ENCODE measurements at regions not wholly inside any gene's neighbourhood (a gene's known extent, or its start where the extent isn't known, plus 50 kb on each side); places are given as distances from the start of the nearest gene placed in this dataset.
A peak's percentile ranks its signal among the peaks of the same experiment; 100 is the strongest.
"Not testable (repeated sequence)": the region's sequence is repeated elsewhere in the genome, so short reads cannot be mapped to it uniquely, and the experiment has no call there.

DNA sequence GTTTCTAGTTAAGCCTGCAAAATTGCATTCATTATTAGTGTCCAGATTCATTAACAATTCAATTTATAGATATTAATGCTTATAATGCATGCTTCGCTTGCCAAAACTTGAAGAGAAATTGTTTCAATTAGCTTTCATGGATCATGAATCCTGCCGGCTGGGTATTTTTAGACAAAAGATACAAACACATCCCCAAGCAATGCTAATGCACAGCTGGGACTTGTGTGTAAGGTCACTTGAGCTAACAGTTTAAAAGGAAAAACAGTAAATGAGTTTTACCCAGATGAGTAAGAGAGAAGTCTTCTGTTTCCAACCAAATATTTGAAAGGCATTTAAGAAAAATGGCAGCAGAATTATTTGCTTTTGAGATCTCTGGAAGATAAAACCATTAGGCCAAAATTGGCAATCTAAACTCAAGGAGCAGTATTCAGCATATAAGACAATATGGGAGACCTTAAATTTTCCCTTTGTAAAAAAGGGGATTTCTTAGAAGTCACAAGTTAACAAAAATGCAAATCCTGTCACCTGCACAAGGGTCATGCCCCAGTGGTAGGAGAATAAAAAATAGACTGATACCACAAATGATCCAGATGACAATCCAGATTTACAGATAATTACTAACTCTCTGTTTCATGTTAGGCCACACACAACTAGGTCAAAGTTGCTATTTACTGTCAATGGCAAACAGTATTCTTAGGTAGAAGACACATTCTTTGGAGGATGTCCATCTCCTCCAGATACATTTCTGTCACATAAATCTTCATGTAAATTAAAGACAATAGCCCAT is 418.4 kb upstream of the PMFBP1 start:
- no peak for DNase-seq

DNA sequence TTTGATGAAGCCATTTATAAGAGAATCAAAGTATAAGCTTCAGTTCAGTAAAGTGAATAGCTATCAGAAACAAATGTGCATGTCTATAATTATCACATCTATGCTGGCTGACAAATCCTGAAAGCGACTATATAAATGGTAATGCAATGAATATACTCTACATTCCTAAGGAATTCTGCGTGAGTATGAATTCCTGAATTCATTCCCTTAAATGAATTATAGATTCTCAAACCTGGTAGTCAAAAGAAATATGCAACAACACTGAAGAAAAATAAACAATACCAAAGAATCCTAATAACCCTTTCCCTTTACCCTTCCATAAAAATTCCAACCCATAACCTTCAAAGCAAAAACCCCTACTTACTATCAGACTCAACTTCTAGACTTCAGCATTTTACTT is 416.6 kb upstream of the PMFBP1 start:
- DNase-seq = no peak

DNA sequence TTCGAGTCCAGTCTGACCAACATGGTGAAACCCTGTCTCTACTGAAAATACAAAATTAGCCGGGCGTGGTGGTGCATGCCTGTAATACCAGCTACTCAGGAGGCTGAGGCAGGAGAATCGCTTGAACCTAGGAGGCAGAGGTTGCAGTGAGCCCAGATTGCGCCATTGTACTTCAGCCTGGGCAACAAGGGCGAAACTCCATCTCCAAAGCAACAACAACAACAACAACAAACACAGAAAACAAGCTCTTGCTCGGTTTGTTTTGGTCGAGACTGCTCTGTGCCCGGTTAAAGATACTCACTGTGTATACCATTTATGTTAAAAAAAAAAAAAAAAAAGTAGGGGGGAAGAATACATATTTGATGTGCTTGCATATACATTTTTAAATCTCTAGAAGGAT is 406.1 kb upstream of the PMFBP1 start:
- not testable (repeated sequence) for DNase-seq

DNA sequence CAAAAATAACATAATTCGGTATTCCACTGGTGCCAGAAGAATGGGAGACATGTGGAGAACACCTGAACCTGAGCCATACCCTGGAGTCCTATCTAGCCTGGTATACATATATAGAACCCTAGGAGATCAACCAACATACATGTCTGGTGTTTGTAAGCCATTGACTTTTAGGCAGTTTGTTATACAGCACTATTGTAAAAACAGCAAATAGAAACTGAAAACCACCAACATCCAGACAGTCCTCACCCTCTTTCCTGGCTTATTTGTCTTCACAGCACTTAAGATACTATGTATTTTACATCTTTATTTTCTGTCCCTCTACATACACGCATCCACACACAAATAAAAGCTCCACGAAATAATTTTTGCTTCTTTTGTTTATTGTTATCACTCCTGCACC is 404.2 kb upstream of the PMFBP1 start:
- DNase-seq = no peak

DNA sequence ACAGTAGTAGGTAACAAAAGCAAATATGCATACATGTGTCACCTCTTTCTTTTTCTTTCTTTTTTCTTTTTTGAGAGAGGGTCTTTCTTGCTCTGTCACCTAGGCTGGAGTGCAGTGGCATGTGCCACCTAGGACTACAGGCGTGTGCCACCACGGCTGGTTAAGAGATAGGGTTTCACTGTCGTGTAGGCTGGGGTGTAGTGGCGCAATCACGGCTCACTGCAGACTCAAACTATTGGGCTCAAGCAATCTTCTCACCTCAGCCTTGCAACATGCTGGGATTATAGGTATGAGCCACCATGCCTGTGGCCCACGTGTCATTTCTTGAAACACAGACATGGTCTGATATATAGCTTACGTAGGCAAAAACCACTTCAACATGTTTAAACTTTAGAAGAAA is 397.7 kb upstream of the PMFBP1 start:
- DNase-seq = no peak

DNA sequence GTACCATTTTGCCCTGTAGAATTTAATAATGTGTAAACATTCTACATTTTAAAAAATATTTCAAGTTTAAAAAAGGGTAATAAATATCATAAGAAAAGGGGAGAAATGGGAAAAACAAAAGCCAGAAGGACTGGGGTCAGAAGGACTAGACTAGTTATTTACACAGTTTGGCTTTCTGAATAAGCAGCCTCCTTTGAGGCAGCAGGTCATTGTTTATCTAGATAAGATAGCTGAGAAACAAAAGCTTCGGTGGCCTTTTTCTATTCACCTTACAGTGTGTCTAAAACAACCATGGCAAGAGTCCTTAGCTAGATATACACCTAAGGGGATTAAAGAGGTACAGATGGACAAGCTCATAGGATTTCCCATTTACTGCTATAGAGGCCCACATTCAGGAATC is 396.5 kb upstream of the PMFBP1 start:
- DNase-seq = no peak

DNA sequence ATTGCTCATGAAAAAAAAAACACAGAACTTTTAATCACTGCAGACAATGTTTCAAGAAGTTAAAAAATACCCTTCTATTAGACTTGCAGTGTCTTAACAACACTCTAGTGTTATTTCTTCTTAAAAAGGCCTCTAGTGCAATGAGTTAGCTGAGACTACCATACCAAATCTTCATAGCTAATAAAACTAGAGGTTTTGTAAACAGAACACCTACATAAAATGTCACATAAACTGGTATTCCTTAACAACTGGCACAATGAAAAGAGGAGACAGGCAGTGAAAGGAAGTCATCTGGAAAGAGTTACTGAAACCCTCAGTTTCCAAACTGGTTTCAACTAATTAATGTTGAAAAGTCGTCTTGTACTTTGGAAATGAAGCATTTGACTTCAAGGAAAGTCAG is 394.2 kb upstream of the PMFBP1 start:
- no peak for DNase-seq

DNA sequence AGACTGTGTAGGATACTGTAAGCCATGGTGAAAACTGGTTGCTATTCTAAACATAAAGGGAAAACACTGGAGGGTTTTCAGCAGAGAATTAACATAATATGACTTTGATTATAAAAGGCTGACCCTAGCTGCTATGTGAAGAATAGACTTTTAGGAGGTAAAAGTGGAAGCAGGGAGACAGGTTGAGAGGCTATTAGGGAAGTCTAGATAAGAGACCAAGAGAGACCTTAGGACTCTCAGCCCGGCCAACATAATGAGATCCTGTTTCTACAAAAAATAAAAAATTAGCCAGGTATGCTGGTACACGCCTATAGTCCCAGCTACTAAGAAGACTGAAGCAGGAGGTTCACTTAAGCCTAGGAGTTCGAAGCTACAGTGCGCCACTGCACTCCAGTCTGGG is 393.2 kb upstream of the PMFBP1 start:
- no peak for DNase-seq

DNA sequence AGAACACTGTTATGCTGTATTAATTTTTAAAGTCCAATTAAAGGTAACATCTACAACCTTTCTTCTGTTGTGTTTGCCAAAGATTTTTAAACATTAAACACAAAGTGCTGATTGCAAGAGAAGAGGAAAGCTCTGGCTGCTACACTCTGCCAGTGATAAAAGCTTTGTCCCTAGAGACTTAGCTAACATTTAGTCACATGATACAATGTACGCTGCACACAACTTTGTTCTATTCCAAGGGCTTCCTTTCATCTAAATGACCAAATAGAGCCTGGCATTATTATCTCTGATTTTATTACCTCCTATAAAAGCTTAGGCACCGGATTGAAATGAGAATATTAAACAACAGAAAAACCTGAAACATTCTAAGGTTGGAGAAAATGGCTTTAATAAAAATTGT is 388.7 kb upstream of the PMFBP1 start:
- no peak for DNase-seq

DNA sequence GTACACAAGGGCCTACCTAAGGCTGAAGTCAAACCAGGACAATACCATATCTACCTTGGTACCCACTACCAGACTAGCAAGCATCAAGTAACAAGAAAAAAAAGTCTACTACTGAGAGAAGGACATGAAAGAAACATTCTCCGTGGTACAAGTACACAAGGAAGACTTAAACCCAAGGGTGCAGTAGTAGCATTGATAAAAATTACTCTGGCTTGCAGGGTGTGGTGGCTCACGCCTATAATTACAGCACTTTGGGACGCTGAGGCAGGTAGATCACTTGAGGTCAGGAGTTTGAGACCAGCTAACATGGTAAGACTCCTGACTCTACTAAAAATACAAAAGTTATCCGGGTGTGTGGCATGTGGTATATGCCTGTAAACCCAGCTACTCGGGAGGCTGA is 386.5 kb upstream of the PMFBP1 start:
- no peak for DNase-seq

DNA sequence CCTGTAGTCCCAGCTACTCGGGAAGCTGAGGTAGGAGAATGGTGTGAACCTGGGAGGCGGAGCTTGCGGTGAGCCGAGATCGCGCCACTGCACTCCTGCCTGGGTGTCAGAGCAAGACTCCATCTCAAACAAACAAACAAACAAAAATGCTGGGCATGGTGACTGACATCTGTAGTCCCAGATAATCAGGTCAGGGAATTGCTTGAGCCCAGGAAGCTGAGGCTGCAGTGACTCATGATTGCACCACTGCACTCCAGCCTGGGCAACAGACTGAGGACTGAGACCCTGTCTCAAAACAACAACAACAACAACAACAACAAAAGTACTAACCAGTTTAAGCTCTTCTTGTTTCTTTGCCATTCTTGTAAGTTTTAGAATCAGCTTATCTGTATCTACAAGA is 383.0 kb upstream of the PMFBP1 start:
- DNase-seq = no peak

DNA sequence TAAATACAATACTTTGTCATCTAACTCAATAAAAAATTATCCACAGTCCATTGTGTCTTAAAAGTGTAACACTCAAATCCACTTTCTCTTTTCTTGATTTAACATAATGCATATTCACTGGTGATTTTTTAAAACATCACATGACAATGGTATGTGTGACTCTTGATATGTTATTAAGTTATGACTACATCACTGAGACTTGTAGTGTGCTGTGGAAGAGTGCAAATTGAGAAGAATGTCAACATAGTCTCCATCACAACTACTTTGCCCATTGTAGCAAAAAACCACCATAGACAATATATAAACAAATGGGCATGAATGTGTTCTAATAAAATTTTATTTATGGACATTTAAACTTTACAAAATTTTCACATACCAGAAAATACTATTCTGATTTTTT is 380.7 kb upstream of the PMFBP1 start:
- no peak for DNase-seq

DNA sequence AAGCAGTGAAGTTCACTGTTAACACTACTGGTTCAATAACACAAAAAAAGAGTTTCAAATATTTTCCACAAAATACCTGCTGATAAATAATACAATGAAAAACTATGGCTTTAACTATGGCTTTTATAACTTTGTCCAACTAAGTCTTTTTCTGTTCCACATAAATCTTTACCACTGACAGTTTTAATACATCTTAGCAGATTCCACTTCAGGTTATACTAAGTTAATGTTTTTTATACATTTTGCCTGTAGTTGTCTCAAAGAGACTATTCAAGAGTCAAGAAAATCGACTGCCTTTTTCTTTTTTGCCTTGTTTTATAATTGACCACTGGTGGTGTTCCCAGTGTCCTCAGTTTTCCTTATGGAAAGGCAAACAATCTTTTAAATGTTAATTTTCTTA is 379.7 kb upstream of the PMFBP1 start:
- DNase-seq = no peak

DNA sequence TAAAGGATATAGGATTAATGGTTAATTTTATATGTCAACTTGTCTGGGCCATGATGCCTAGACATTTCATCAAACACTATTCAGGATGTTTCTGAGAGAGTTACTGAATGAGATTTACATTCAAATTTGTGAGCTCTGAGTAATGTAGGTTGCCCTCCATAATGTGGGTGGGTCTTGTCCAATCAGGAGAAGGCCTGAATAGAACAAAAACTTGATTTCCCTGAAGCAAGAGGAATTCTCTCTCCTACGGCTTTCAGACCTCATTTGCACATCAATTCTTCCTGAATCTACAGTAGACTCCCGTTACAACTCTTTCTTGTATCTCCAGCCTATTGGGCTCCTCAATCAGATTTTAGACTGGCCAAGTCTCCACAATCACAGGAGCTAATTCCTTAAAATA is 377.9 kb upstream of the PMFBP1 start:
- no peak for DNase-seq

DNA sequence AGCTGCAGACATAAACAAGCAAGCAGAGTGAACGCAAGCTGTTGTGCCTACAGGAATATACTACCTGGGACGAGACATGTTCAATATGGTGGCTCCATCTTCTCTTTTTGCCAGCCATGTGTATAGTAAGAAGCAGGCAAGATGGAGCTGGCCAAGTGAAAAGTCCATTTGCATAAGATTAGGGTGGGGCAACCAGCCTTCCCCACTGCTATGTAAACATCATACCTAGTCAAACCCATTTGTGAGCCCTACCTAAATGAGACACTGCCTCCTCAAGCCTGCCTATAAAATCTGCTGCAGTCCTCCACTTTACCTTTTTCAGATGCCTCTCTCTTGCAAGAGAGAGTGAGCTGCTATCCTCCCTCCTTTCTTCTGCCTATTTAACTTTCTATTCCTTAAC is 370.1 kb upstream of the PMFBP1 start:
- DNase-seq = no peak

DNA sequence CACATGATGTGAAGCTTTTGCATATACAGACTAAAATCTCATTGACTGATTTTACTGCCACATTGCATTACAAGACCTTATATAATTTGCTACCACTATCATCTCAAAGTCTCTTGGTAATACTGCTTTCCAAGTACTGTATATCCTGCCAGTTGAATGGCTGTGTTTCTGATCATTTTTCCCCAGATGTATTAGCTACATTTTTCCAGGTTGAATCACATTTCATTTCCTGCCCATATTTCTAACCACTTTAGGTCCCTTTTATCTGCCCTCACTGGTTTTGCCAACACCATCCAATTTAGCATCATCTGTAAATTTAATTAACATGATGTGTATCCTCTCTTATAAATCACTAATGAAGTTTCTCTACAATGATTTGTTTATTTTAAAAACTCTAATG is 365.7 kb upstream of the PMFBP1 start:
- DNase-seq = peak; percentile 72

DNA sequence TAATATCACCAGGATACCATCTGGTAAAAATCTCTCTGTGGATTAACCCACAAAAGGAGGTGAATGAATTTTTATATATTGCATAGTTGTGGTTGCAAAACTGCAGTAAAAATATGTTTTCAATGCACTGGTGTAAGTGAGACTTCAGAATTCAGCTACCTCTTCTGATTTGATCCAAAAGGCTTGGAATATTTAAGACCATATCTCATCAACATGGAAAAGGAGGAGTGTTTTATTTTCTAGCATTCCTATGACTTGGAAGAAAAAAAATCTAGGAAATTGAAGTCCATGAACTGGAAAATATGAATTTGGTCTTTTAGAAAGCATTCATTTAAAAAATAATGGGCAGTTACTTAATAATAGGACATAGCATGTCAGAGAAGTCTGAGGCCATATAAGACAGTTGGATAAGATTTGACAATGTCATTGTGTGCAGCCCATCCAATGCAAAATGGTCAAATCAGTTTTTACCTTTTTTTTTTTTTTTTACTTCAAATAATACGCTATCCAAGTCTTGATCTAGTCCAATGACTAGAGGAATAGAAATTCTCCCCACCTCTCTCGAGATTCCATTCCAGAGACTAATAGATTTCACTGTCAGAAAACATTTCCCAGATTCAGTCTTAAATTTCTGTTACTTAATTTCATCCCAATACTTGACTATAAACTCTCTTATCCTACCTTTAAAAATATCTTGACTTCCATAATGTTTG is 364.9 kb upstream of the PMFBP1 start:
- DNase-seq = no peak

DNA sequence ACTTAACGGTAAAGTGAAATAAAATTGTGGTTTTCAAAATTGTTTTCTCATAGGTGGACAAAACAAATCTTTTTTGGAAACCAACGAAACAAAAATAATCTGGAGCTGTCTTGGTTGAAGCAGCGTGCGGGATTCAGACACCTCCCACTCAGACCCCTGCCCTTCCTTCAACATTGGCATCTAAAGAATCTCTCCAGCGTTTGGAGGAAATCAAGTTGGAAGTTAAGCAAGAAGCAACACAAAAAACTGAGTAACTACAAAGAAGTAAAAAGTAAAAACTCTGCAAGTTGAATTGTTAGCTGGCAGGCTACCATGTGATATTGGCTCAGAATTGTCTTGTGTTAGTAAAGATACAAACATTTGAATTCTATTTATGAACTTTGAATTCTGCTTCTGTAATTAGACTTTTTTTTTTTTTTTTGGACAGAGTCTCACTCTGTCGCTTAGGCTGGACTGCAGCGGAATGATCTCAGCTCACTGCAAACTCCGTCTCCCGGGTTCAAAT is 361.0 kb upstream of the PMFBP1 start:
- DNase-seq = no peak

DNA sequence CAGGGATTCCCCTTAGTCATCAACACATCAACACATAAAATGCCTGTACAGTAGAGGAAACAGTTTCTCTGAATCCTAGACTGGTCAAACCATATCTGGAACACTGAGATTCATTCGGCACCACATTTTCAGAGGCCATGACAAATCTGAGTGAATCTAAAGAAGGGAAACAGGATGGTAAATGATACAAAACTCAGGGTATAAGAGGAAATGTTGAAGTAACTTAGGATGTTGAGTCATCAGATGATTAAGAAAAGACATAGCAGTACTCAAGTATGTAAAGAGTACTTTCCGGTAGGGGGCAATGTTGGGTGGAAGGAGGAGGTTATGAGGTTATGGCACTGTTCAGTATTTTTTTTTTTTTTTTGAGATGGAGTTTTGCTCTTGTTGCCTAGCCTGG is 358.5 kb upstream of the PMFBP1 start:
- DNase-seq = peak; percentile 88

DNA sequence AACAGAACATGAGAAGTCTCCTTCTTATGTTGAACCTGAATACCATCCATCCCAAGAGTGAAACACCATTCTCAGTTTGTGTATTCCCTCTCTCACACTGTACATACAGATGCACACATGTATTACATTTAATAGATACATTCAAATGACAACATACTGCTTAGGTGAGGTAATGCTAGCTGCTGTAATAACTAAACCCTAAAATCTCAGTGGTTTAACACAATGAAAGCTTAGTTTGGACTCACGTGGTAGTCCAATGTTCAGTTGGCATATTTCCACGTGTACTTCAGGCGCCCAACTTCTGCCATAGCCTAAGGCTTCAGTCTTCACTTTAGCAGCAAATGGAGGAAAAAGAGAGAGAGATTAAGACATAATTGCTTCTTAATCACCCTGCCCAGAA is 351.1 kb upstream of the PMFBP1 start:
- no peak for DNase-seq

DNA sequence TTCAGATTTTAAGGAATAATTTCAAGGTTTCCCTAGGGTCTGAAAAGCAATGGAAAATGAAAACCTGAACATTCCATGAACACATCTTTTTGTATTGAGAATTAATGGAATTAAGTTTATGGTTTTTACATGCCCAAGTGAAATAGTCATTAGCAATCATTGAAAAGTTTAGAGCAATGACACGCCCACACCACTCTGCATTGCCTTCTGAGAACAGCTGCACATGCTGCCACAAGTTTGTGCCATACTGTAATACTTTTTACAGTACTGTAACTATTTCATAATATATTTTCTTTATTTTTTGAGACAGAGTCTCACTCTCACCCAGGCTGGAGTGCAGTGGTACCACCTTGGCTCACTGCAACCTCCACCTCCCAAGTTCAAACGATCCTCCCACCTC is 345.2 kb upstream of the PMFBP1 start:
- no peak for DNase-seq

DNA sequence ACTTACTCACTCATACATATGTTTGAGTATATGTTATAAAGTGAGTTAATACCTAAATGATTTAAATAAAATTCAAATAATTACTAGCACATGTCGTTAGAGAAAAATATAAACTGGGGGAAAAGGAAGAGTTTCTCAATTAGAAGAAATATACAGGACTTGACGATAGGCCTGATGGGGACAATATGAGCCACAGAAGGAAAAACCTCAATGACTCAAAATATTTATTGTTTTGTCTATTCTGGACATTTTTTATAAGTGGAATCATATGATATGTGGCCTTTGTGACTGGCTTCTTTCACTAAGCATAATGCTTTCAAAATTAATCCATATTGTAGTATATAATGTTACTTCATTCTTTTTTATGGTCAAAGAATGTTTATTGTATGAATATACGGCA is 339.2 kb upstream of the PMFBP1 start:
- no peak for DNase-seq

DNA sequence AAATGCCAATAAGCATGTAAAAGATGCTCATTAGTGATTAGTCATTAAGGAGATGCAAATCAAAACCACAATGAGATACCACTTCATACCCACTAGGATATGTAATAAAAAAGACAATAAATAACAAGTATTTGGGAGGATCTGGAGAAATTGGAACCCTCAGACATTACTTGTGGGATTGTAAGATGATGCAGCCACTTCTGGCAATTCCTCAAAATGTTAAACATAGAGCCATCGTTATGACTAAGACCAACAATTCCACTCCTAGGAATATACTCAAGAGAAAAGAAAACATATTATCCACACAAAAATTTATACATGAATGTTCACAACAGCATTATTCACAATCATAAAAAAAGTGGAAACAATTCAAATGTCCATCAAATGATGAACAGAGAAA is 336.2 kb upstream of the PMFBP1 start:
- no peak for DNase-seq

DNA sequence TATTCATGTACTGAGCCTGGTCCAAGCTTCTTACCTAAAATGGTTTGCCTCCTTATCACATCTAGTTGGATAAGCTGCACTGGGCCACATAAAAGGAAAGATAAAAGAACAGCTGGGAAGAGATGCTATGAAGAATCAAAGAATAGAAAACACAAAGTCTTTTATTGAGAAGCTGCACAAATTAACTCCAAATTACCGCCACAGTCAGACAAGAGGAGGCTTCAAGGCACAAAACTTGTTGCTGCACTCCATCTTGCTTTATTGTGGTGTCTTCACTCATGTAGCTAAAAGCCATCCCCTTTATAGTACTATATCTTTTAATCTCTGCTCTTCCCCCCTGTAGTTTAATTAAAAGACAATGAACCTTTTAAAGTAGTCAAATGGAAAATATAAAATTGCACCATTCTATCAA is 330.6 kb upstream of the PMFBP1 start:
- no peak for DNase-seq
